ENCODE measurements at regions not wholly inside any gene's neighbourhood (a gene's known extent, or its start where the extent isn't known, plus 50 kb on each side); places are given as distances from the start of the nearest gene placed in this dataset.

GRCh38 chr6:94636780-94637385 is 940.5 kb upstream of the MANEA start:
- TF ChIP-seq, protein P1, sequence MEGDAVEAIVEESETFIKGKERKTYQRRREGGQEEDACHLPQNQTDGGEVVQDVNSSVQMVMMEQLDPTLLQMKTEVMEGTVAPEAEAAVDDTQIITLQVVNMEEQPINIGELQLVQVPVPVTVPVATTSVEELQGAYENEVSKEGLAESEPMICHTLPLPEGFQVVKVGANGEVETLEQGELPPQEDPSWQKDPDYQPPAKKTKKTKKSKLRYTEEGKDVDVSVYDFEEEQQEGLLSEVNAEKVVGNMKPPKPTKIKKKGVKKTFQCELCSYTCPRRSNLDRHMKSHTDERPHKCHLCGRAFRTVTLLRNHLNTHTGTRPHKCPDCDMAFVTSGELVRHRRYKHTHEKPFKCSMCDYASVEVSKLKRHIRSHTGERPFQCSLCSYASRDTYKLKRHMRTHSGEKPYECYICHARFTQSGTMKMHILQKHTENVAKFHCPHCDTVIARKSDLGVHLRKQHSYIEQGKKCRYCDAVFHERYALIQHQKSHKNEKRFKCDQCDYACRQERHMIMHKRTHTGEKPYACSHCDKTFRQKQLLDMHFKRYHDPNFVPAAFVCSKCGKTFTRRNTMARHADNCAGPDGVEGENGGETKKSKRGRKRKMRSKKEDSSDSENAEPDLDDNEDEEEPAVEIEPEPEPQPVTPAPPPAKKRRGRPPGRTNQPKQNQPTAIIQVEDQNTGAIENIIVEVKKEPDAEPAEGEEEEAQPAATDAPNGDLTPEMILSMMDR (IDR thresholded peaks at IDR 0.05; ENCODE audit: control extremely low read depth, extremely low read depth, low read depth, missing control alignments) = peak; percentile 0
- POLR2A ChIA-PET = no interaction called here
- CTCF ChIA-PET = interaction anchor here (1.0 kb wide), 1 partner anchor 455 kb away, joined by 3 read pairs; no protein-coding TSS in a partner anchor
- DNase-seq (ENCODE audit: extremely low spot score) = no peak

GRCh38 chr6:94623586-94623985 is 953.7 kb upstream of the MANEA start:
- ChIA-PET POLR2A (no interaction called here), CTCF (no interaction called here)
- TF ChIP-seq, protein P1 (IDR thresholded peaks at IDR 0.05; ENCODE audit: control extremely low read depth, extremely low read depth, low read depth, missing control alignments) = no peak
- DNase-seq (ENCODE audit: extremely low spot score) = no peak

DNA sequence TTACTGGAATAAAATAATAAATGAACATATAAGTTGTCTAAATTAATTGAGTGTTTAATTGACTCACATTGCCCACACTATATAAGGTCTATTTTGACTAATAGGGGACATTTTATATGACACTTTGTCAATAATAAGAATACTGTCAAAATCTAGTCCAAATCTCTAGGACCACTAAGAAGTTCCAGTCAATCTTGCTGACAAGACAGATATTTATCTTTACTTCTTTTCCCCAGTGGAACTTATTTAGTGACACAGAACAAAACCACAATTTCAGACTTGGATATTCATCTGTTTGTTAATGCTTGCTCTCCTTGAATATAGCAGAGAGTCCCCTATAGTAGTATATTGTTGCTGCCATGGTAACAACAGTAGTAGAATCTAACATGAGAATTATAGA is 954.6 kb upstream of the MANEA start:
- ChIA-PET CTCF (no interaction called here), POLR2A (no interaction called here)
- no peak for DNase-seq (ENCODE audit: extremely low spot score)
- TF ChIP-seq, protein P1 (IDR thresholded peaks at IDR 0.05; ENCODE audit: control extremely low read depth, extremely low read depth, low read depth, missing control alignments) = no peak

- no peak for DNase-seq (ENCODE audit: extremely low spot score)
- ChIA-PET CTCF (interaction anchor here (0.9 to 1.8 kb wide), 2 partner anchors 9 to 36 kb away, joined by 3 to 4 read pairs; no protein-coding TSS in a partner anchor), POLR2A (no interaction called here)
- TF ChIP-seq, protein P1 (IDR thresholded peaks at IDR 0.05; ENCODE audit: control extremely low read depth, extremely low read depth, low read depth, missing control alignments) = no peak
Observed at GRCh38 chr6:94600636-94601035, 976.7 kb upstream of the MANEA start.

GRCh38 chr6:94597487-94597886 is 979.8 kb upstream of the MANEA start:
- ChIA-PET CTCF (interaction anchor here (1.3 to 1.4 kb wide), 2 partner anchors 16 to 21 kb away, joined by 3 read pairs; no protein-coding TSS in a partner anchor), POLR2A (no interaction called here)
- TF ChIP-seq, protein P1 (IDR thresholded peaks at IDR 0.05; ENCODE audit: control extremely low read depth, extremely low read depth, low read depth, missing control alignments) = no peak
- no peak for DNase-seq (ENCODE audit: extremely low spot score)

DNA sequence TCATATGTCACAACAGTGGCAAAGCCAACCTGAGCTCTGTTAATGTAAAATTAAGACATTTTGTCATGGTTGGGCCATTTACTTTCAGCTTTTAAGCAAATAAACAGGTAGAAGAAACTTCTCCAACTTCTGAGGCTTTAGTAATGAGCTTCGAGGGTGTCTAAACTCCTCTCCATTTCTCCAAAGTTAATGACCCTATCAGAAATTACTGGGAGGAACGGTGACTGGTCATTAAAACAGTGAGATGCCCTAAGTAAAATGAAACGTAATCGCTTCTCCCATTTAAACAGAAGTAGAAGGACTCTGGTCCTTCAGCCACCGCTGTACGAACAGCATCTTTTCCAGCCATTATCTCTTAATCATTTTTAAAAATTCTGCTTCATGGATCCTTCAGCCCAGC is 986.9 kb upstream of the MANEA start:
- TF ChIP-seq, protein P1 (IDR thresholded peaks at IDR 0.05; ENCODE audit: control extremely low read depth, extremely low read depth, low read depth, missing control alignments) = no peak
- ChIA-PET POLR2A (no interaction called here), CTCF (interaction anchor here (1.1 kb wide), 2 partner anchors 9 to 12 kb away, joined by 3 read pairs; no protein-coding TSS in a partner anchor)
- no peak for DNase-seq (ENCODE audit: extremely low spot score)

All from GM10248 (cell line).